Mucosa of descending colon (tissue), 3 donors: ENCODE measurements at regions not wholly inside any gene's neighbourhood (a gene's known extent, or its start where the extent isn't known, plus 50 kb on each side); places are given as distances from the start of the nearest gene placed in this dataset.

Experiments used
- ATAC-seq: fragments of 200-7000 bp; cut with Tn5 transposase; one replicate; pipeline ENCODE4 v1.9.1; 2020; ENCODE audit warnings: mild to moderate bottlenecking, moderate library complexity
- DNase-seq, 3 donors: peaks; one replicate each; pipeline ENCODE4 v3.0.0-alpha.2; 2020
- H3K36me3 ChIP-seq: fragments of 200-600 bp; one replicate; pipeline ENCODE4 v1.8.0; 2021; ENCODE audit warnings: low read depth, mild to moderate bottlenecking
- H3K4me1 ChIP-seq: fragments of 200-600 bp; one replicate; pipeline ENCODE4 v1.8.0; 2021; ENCODE audit warnings: low read depth, mild to moderate bottlenecking
- H3K4me3 ChIP-seq: fragments of 200-600 bp; one replicate; pipeline ENCODE4 v1.8.0; 2021; ENCODE audit warnings: mild to moderate bottlenecking
- H3K9me3 ChIP-seq: fragments of 200-600 bp; one replicate; pipeline ENCODE4 v1.8.0; 2021; ENCODE audit warnings: mild to moderate bottlenecking
- intact Hi-C, 2 donors: fragments of 100-400 bp; cut with DNase I in 1 of 2; cut with micrococcal nuclease in 1 of 2; formaldehyde crosslinking; loops; one replicate each; pipeline versions ENCODE4 v1.11.0 to v1.11.1; 2022; cut with DNase I, micrococcal nuclease
- TF ChIP-seq, protein P1 (sequence below): fragments of 200-600 bp; IDR thresholded peaks from one replicate; pipeline ENCODE4 v1.8.0; 2022; ENCODE audit warnings: antibody characterized with exemption, mild to moderate bottlenecking
- donor health status: DM: no; HTN: no; CAD: no; lungs with moderate emphysema.
- donor health status: DM: no; HTN: no; CAD: no.
- donor health status: DM: no; HTN: yes; CAD: no.

- H3K4me3 ChIP-seq, result no peak overlapping the region
- peak in 1 of 3 donors; percentile 27 for DNase-seq
- no peaks in the 10 kb centered on the region for H3K9me3 ChIP-seq
- no peak for ATAC-seq
- TF ChIP-seq, protein P1, sequence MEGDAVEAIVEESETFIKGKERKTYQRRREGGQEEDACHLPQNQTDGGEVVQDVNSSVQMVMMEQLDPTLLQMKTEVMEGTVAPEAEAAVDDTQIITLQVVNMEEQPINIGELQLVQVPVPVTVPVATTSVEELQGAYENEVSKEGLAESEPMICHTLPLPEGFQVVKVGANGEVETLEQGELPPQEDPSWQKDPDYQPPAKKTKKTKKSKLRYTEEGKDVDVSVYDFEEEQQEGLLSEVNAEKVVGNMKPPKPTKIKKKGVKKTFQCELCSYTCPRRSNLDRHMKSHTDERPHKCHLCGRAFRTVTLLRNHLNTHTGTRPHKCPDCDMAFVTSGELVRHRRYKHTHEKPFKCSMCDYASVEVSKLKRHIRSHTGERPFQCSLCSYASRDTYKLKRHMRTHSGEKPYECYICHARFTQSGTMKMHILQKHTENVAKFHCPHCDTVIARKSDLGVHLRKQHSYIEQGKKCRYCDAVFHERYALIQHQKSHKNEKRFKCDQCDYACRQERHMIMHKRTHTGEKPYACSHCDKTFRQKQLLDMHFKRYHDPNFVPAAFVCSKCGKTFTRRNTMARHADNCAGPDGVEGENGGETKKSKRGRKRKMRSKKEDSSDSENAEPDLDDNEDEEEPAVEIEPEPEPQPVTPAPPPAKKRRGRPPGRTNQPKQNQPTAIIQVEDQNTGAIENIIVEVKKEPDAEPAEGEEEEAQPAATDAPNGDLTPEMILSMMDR, result no peak
- H3K36me3 ChIP-seq, result no peaks in the 10 kb centered on the region
- no peaks in the 10 kb centered on the region for H3K4me1 ChIP-seq
- intact Hi-C loops, result no loop called here
Measured at GRCh38 chr22:48700566-48701295, 1126.9 kb downstream of the BRD1 start.

DNA sequence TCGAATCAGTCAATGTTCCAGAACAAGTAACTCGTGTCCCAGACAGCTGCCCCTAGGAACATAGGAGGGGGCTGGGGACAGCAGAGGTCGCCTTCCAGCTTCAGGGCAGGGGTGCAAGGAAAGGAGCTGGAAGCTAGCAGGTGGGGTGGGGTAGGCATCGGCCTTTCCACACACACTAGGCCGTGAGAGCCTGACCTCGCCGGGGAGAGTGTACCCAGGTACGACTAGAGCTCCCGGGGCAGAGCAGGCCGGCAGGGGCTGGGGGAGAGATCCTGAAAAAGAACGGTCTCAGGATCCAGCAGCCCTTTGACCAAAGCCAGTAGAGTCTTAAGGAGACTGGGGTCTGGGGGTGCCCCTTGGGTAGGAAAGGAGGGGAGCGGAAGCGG is 1127.5 kb downstream of the BRD1 start:
- DNase-seq, result peak in 1 of 3 donors; percentile 25
- TF ChIP-seq, protein P1, result no peak
- intact Hi-C loops, result no loop called here
- Histone ChIP-seq H3K9me3 (no peaks in the 10 kb centered on the region), H3K36me3 (no peaks in the 10 kb centered on the region), H3K4me3 (no peak overlapping the region), H3K4me1 (no peaks in the 10 kb centered on the region)
- ATAC-seq, result no peak

DNA sequence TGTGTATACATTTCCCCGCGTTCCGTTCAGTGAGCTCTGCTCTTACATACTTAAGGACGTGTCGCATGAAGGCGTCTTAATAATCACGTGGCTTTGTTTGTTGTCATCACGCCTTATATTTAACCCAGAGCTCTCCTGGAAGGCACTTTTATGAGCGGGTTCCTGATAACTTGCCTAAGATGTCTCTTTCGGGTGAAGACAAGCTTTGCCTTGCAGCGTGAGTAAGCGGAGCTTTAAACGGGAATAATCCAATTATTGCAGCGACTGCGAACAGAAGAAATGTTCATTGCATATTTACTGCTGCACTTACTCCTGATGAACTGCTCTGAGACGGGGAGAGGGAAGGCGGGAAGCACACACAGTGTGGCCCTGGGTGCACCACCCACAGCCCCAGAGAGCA is 1128.2 kb downstream of the BRD1 start:
- TF ChIP-seq, protein P1, result no peak
- no peak for ATAC-seq
- Histone ChIP-seq H3K36me3 (no peaks in the 10 kb centered on the region), H3K9me3 (no peaks in the 10 kb centered on the region), H3K4me3 (no peak overlapping the region), H3K4me1 (no peaks in the 10 kb centered on the region)
- no peak for DNase-seq
- intact Hi-C loops, result no loop called here

DNA sequence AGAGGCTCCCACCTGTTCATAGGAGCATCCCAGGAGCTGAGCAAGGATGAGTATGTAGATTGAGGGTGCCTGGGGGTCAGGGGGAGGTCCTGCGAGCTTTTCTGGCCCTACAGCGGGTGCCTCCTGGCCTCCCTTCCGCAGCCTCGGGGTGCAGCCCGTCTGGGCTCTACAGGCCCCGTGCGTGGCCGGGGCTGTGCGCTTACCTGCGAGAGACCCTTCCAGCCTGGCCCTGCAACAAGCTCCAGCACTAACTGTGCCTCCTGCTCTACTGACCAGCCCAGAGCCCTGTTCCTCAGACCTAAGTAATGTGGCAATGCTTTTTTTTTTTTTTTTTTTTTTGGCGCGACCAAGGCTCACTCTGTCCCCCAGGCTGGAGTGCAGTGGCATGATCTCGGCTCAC is 1129.1 kb downstream of the BRD1 start:
- Histone ChIP-seq H3K36me3 (no peaks in the 10 kb centered on the region), H3K4me3 (no peak overlapping the region), H3K9me3 (no peaks in the 10 kb centered on the region), H3K4me1 (no peaks in the 10 kb centered on the region)
- DNase-seq (no peak), ATAC-seq (no peak)
- TF ChIP-seq, protein P1, result no peak
- intact Hi-C loops, result no loop called here

GRCh38 chr22:48697694-48698276 is 1129.9 kb downstream of the BRD1 start:
- H3K9me3 ChIP-seq, result no peaks in the 10 kb centered on the region
- TF ChIP-seq, protein P1, result no peak
- no peaks in the 10 kb centered on the region for H3K36me3 ChIP-seq
- DNase-seq, result no peak
- no peak for ATAC-seq
- intact Hi-C loops, result no loop called here
- H3K4me3 ChIP-seq, result no peak overlapping the region
- no peaks in the 10 kb centered on the region for H3K4me1 ChIP-seq
